GM21528 (cell line): ENCODE measurements at regions not wholly inside any gene's neighbourhood (a gene's known extent, or its start where the extent isn't known, plus 50 kb on each side); places are given as distances from the start of the nearest gene placed in this dataset.

Experiments
- ATAC-seq: cut with Tn5 transposase; IDR thresholded peaks from one replicate; pipeline ENCODE4 v1.9.1; 2021; ENCODE audit warnings: mild to moderate bottlenecking, moderate library complexity; ENCODE audit not compliant: unreplicated experiment, low FRiP score

DNA sequence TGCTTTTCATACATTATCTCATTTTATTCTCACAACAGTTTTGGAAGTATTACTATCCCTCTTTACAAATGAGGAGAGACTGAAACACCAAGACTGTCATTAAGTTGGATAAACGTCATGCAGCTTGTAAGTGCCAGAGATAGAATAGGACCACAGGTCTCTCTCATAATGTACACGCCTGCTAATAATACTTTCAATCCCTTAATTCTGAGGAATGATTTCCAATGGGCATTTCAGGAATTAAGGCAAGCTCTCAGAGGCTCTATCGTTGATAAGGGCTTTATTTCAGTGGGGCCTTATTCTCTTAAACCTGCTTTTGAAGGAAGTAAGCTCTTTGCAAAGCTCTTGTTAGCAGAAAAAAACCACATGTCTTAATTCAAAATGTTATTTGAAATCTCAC is 229.1 kb downstream of the NFKBIZ start:
- no peak for ATAC-seq

DNA sequence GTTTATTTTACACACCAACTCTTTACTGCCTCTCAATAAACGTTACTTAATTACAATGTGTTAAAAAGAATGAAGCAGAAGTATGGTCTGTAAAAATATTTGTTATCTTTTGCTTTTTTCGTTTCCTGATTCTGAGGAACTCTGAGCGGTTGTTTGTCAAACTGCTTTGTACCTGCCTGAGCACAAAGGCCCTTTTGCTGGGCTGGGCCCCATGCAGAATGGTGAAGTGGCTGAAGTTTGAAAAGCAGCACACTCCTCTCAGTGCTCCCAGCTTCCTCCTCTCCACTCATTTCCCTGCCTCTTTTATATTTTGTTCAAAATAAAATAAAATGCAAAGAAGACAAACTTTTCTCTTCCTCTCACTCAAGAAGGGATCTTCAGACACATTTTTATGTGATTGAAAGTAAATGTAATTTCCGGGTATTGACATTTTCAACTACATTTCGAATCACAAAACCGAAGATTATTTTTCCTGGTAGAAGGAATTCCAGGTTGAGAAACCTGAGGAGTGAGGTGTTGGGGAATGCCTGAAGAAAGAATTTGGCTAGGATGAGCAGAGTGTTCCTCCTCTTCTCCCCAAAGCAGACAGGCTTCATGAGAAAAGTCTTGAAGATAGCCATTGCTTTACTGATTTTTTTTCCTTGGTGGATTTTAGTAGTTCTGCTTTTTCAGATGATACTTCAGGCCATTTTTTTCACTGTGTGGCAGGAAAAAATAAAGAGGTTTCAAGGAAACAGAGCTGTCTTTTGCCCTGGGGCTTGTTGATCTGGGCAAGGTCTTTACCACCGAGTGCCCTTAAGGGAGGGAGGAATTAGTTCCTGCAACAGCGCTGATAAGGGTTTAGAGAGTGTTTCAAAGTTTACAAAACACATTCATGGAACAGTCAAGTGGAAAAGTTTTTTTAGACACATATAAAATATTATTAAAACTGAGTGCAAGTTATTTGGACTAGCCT is 229.8 kb downstream of the NFKBIZ start:
- ATAC-seq: no peak

DNA sequence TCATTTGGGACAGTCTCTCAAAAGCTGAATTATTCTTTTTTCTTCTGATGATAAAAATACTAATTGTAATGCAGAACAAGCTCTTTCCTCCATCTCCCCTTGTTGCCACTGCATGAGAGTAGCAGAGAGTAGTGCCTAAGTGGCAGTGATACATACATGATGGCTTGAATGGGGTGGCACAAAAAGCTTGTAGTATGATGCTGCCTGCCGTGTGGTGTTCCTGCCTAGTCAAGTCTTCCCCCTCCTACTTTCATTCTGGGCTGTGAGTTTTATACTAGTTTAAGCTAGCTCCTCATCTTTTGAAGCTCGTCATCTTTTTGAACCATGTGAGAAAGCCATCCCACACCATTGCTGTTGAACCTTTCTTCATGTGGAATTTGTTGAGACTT is 230.5 kb downstream of the NFKBIZ start:
- no peak for ATAC-seq

DNA sequence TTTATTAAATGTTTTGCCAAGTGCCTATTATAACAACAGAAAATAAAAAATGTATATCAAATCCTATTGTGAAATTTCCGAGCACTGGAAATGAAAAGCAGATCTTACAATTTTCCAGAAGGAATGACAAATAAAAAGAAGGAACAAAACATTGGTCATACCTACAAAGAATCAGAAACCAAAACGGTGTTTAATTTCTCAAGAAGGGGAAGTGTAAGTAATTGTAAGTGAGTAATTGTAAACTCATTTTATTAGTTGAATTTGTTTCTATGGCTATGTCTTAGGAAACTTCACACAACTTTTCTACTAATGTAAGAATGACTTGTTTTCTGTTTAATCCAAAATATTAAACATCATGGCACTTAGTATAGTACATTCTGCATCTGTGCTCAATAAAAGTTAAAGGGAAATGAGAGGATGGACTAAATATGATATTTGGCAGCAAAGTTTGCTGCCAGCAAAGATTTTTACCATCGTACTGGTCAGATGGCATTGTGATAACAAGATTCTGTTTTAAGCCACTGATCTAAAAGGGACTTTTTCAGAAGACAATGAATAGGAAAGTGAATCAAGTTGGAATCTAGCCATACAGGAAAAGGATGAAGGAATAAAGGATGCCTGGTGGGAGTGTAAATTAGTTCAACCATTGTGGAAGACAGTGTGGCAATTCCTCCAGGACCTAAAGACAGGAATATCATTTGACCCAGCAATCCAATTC is 232.4 kb downstream of the NFKBIZ start:
- no peak for ATAC-seq

DNA sequence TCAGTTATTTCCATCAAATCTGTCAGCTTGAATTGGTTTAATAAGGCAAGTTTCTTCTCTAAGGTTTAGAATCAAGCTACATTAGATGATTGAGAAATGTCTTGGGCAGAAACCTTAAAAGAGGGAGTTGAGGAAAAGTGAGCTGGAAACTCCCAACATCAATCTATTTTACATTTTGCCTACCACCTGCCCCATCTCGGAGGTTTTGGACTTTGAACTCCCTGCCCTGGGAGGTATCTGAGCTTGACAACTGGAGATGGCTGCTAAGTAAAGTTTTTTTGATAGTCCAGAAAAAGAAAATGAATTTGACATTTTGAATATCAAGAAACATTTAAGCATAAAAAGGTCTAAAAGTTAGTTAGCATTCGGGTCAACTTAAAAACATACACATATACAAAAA is 234.2 kb downstream of the NFKBIZ start:
- ATAC-seq: no peak

DNA sequence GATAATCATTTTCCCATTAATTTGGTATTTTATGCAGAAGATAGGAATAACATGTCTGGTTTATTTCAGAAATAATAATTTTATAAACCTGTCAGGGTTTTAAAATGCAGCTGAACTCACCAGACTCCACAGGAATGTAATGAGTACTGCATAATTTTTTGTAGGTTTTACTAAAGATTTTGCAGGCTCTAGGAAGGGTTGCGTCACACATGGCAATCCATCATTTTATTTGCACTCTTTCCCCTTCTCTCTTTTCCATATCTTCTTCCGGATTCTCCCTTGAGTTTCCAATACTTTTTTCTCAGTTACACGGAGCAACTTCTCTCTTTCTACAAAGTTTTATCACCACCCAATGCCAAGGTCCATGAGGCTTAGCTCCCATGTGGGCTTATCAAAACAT is 234.7 kb downstream of the NFKBIZ start:
- ATAC-seq: no peak

DNA sequence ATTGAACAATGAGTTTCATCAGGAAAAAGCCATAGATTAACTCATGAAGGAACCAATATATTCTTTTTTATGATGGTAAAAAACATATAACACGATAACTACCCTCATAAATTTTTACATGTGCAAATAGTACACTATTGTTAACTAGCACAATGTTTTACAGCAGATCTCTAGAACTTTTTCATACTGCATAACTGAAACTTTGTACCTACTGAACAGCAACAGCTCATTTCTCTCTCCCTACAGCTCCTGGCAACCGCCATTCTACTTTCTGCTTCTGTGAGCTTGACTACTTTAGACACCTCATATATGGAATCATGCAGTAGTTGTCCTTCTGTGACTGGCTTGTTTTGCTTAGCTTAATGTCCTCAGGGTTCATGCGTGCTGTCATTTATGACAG is 235.4 kb downstream of the NFKBIZ start:
- ATAC-seq: no peak

DNA sequence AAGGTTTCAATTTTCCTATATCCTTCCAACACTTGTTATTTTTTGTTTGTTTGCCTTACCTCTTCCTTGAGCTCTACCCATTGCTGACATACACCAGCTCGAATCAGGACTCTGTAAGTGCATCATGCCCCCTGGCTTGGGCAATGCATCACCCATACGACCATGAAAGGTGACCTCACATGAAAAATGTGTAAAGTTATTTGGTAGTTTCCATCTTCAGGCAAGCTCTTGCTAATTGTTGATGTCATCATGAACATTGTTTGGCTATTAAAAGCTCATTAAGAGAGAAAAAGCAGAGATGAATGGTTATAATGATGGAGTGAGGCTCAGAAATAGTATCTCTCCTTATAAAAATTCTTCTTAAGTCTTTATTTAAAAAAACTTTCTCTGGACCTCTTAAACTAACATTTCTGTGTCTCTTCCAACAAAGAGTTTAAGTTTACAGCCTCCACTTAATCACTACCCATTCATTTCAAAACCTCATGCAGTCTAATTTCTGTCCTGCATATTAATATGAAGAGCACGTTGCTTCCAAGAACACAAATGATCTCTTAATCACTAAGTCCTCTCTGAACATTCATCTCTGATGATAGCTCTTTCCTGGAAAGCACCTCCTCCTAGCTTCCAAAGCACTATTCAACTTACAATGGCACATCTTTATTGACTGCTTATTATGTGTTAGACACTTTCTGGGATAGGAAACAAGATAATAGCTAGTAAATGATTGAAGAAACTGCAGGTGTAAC is 236.3 kb downstream of the NFKBIZ start:
- ATAC-seq: no peak

DNA sequence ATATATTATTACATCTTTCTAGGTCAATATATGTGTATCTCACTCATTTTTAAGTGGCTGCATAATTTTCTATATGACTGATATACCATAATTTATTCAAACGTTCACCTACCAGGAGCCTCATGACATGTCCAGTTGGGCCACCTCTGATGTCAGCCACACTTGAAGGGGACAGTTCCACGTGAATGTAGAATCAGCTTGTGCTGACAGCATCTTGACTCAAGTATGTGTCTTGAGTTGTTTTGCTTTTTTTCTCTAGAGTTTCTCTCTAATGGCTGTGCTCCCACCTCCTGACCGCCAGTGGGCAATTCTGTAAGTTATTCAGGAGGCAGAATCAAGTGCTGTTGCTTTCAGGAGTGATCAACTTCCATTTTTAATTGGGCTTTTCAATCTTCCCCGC is 237.9 kb downstream of the NFKBIZ start:
- no peak for ATAC-seq

DNA sequence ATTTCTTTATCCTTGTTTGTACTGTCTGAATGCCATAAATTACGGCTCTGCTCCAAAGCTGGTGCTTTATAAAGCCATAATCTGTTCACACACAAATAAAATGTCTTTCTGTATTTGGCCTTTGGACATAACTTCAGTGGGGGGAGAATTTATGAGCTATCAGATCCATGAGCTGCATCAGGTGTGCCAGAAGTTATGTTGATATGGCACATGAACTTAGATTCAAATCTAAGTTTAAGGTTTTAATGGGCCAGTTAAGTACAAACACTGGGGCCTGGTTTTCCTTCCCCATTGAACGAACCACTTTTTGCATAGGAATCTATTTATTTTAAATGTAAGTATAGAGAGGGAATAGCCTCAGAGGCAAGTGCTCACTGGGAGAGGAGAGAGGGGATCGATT is 239.9 kb downstream of the NFKBIZ start:
- no peak for ATAC-seq

DNA sequence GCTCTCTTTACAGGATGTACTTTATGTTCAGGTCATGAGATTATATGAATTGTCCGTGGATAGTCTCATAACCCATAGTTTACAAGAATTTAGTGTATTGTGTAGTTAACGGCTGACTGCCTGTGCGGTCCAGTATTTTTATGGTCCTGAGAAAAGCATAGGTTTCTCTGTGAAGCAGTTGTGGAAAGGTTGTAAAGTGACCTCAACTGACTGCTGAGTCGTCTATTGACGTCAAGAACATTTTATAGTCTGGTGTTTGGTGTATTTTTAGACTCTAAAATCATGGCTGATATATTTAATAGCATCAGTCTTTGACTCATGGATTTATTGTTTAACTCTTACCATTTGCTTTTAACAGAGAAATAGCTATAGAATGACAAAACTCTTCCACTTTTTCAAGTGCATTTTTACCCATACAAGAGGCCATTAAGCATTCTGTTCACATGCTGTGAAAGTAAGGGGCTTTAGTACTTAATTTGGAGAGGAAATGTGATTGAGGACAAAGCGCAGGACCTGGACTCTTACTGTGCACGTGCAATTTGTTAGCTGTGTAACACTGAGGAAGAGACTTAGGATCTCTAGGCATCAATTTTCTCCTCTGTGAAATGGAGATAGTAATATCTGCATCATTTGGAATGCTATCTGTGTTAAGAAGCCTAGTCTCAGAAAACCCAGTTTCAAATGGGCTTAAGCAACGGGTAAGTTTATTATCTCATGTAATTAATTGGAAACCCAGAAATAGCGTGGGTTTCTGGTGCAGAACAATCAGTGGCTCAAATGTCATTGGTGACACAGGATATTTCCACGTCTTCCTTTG is 240.8 kb downstream of the NFKBIZ start:
- no peak for ATAC-seq

DNA sequence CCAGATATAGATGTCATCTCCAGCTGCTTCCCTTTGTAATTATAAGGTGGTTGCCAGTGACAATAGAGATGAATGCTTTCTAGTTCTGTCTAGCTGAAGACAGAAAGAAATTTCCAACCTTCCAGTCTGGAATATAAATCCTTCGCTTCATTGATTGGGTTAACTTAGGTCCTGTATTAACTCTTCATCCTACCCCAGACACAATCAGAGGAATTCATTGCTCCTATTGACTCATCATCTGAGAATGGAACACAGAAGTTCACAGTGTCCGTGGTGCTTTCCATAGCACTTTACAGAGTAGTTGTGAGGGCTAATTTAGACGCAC is 241.4 kb downstream of the NFKBIZ start:
- no peak for ATAC-seq

DNA sequence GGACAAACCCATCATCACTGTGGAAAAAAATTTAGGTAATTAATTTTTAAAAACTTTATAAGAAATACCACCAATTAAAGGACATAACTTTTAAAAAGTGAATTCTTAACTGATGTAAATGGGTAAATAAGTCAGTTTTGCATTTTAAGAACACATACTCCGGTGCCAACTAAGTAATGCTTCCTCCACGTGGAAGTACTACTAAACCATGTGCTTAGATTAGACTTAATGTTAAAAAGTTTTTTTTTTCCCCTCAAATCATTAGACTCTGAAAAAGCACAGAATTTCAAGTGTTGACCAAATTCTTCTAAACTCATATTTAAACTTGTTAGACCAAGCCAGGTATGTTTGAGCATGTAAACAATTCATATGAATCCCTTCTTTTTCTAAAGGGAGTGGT is 242.0 kb downstream of the NFKBIZ start:
- no peak for ATAC-seq

DNA sequence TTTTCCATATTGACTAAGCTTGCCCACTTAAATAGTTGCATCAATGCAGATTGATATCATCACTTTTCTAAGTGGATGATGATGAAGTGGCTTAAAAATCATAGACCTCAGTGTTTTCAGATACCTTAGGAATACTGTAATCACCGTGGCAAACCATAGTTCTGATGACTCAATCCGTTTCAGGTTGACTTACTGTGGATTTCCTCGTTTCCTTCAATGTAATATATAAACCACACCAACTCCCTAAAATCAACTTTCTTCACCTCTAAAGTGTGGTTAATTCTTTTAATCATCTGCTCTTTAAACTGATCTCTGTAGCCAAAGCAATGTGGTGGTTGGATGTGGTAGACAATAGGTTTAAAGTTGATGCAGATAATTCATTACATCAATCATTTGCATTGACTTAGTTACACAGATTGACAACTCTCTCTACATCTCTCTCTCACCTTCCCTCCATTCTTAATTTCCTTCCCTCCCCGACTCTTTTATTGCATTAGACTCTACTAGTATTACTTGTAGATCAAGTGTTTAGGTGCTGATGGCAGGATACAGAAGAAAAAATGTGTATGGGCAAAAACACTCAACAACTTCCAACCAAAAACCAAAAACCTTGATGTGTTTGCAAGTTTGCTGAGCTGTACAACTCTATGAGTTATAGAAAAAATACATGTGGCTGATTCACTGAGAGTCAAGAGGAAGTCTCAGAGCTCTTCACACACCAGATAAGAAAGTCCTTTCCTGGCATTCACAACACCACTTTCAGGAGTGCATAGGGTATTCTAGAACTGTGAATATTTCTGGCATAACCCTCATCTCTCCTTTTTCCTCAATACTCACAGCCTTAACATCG is 243.5 kb downstream of the NFKBIZ start:
- ATAC-seq: no peak

DNA sequence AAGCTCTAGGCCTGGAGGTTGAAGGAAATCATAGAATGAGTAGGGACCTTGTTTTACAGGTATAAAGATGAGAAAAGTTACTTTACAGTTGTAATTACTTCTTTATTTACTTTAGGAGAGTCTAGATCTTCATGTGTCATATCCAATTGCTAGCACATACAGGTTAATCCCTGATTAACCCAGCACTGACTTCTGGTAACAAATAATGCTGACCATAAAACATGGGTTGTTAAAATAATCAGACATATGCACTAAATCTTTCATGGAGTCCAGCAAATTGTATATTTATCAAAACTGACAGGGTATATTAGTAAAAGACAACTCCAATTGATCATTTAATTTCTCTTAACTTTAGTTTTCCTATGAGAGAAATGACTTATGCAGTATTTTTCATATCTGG is 245.2 kb downstream of the NFKBIZ start:
- ATAC-seq: no peak

DNA sequence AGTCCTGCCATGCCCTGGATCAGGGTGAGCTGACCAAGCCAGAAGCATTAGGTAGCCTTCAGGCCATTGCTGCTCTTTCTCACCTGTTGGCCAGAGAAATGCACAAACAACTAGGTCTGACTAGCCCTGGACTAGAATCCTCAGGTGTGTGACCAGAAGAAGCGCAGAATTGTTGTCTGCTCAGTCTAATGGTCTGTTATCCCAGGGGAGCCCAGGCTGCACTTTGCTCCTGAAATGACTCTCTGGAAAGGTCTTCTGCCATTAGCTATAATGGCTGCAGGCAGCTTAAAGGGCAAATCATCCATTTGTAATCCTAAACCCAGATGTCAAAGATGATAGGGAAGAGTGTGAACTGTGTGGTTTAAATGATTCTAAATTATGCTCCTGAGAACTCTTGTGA is 246.1 kb downstream of the NFKBIZ start:
- ATAC-seq: no peak

DNA sequence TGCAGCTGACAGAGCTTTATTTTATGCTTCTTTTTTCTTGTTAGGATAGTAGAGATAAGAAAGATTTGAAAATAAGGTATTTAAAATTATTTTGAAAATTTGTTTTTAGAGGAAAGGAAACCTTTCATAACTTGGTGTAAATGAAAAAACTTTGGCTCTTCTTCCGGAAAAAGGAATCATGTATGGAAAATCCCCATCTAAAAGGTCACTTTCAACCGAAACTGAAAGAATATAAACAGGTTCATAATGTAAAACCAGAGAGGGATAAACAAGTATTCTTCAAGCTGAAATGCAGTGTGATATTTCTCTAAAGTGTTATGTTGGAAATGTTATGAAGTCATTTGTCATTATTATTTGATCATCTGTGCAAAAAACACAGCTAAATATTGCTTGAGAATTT is 246.8 kb downstream of the NFKBIZ start:
- ATAC-seq: no peak

DNA sequence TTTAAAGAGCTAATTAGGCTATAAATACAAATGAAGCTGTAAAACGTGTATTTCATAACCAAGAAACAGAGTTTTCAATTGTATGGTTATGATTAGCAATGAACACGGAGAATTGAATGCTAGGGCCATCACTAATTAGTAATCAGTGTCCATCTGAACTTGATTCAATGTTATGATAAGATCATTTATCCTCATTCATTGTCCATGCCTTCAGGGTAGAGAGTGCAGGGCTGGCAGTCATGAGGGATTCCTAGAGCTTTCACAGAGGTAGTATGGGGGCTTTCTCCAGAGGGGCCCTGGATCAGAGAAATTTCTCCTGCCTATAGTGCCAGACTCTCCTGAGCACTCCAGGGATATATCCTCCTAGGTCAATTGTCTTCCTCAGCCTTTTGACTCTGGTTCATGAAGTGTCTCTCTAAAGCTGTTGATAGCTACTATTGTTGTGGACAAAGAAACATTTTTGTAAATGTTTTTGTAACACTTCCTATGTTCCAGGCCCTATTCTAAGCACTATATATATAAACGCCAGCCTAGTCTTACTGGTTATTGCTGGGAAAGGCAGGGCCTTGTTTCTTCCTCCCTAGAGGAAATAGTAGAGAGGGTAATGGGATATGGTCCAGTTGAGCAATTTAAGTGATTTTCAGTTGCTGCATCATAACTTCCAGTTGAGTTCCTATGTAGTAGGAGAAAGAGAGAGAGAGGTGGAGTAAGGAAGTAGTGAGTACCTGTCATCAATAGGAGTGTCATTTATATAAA is 249.0 kb downstream of the NFKBIZ start:
- no peak for ATAC-seq

DNA sequence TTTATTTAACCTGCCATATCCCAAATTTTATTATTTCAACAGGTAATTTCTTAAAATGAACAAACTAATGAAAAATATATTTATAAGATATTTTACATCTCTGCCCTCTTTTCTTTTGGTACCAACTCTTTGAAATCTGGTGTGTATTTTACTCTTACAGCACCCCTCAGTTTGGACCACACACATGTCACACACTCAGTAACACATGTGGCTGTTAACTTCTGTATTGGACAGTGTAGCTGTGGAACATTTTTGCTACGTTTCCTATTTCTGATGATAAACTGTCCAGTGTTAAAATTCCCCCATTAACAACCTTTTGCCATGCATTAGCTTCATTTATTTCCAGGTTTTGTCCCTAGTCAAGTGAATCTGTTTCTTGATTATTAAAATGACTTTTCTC is 250.6 kb downstream of the NFKBIZ start:
- no peak for ATAC-seq
